Fibroblast of pulmonary artery (primary cell): ENCODE measurements at regions not wholly inside any gene's neighbourhood (a gene's known extent, or its start where the extent isn't known, plus 50 kb on each side); places are given as distances from the start of the nearest gene placed in this dataset.
"Not testable (repeated sequence)": the region's sequence is repeated elsewhere in the genome, so short reads cannot be mapped to it uniquely, and the experiment has no call there.

Source experiments
- DNase-seq: peaks from one replicate; pipeline ENCODE4 v3.0.0-alpha.2; 2010; ENCODE audit warnings: low read depth
- H3K4me3 ChIP-seq: replicated peaks from 2 replicates; pipeline ENCODE4 v1.5.1; 2011; ENCODE audit warnings: low read depth, mild to moderate bottlenecking, control low read depth, low read length, moderate library complexity
- CTCF ChIP-seq: IDR thresholded peaks from 2 replicates; pipeline ENCODE4 v1.5.1; 2011; ENCODE audit warnings: mild to moderate bottlenecking, control low read depth, low read length, inconsistent platforms; ENCODE audit errors: missing control alignments

- no peak for TF ChIP-seq CTCF
- DNase-seq: peak; percentile 57
- H3K4me3 ChIP-seq: no peak overlapping the region
Observed at GRCh38 chr5:158451203-158451992, 592.5 kb upstream of the CLINT1 start.

- TF ChIP-seq CTCF: no peak
- peak; percentile 36 for DNase-seq
- H3K4me3 ChIP-seq: no peak overlapping the region
Observed at GRCh38 chr5:158450751-158451171, 591.8 kb upstream of the CLINT1 start.

- not testable (repeated sequence) for DNase-seq, H3K4me3 ChIP-seq
Observed at GRCh38 chr5:158446761-158447160, 587.8 kb upstream of the CLINT1 start.

- H3K4me3 ChIP-seq, DNase-seq: not testable (repeated sequence)
Observed at GRCh38 chr5:158439204-158439603, 580.3 kb upstream of the CLINT1 start.

DNA sequence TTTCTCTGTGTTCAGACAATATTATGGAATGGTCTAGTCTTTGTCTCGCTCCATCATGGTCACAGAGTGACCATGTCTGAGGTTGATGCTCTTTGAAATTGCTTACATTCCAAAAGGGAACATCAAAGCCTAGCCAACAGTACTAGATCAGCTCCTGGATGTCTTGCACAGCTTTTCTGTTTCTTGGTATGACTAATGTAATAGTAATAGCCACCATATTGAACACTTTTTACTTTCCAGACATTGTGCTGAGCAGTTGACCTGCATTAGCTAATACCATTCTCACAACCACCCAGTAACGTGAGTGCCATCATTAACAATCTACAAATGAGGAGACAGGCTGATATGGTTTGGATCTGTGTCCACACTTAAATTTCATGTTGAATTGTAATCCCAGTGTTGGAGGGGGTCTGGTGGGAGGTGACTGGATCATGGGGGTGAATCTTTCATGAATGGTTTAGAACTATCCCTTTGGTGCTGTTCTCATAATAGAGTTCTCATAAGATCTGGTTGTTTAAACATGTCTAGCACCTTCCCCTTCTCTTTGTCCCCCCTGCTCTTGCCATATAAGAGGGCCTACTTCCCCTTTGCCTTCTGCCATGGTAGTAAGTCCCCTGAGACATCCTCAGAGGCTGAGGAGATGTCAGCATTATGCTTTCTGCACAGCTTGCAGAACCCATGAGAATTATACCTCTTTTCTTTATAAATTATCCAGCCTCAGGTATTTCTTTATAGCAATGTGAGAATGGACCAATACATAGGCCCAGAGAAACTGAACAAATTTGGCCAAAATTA, 577.5 kb upstream of the CLINT1 start:
- no peak for DNase-seq
- no peak overlapping the region for H3K4me3 ChIP-seq
- no peak for TF ChIP-seq CTCF

GRCh38 chr5:158435161-158435616, 576.2 kb upstream of the CLINT1 start:
- no peak for DNase-seq
- H3K4me3 ChIP-seq: no peak overlapping the region
- no peak for TF ChIP-seq CTCF

- no peak for TF ChIP-seq CTCF
- DNase-seq: no peak
- no peak overlapping the region for H3K4me3 ChIP-seq
Observed at GRCh38 chr5:158434749-158435148, 575.8 kb upstream of the CLINT1 start.

DNA sequence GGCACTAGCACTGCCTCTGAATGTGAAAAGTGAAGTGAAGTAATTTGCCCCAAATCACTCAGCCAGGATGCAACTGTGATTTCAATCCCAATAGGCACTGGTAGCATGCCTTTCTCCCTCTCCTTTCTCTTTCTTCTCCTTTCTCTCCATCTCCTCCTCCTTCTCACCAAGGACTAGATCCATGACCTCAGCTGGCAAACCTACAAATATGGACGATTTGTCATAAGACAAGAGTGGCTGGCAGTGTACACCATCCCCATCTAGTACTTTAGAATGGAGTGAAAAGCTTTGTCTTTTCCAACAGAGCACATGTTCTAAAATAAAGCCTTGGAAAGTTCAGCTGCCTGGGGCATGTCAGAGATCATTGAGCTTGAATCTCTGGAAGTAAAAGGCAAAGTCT, 574.7 kb upstream of the CLINT1 start:
- no peak for TF ChIP-seq CTCF
- H3K4me3 ChIP-seq: no peak overlapping the region
- no peak for DNase-seq
